GM23248 (cell line): ENCODE measurements at regions not wholly inside any gene's neighbourhood (a gene's known extent, or its start where the extent isn't known, plus 50 kb on each side); places are given as distances from the start of the nearest gene placed in this dataset.

Experiments
- EZH2 ChIP-seq: fragments of 200-600 bp; sonication (generic); IDR thresholded peaks from 2 replicates; pipeline ENCODE4 v1.6.1; 2018; ENCODE audit warnings: antibody characterized with exemption, mild to moderate bottlenecking; ENCODE audit not compliant: insufficient read depth, poor library complexity, severe bottlenecking
- EZH2phosphoT487 ChIP-seq: fragments of 200-600 bp; sonication (generic); IDR thresholded peaks from 2 replicates; pipeline ENCODE4 v1.6.1; 2018; ENCODE audit warnings: antibody characterized with exemption, moderate library complexity, mild to moderate bottlenecking, low read depth; ENCODE audit not compliant: insufficient read depth

GRCh38 chr5:155624597-155625241 lies 611.2 kb downstream of the KIF4B start:
- no peak for TF ChIP-seq EZH2
- no peak for TF ChIP-seq EZH2phosphoT487
